ENCODE measurements at regions not wholly inside any gene's neighbourhood (a gene's known extent, or its start where the extent isn't known, plus 50 kb on each side); places are given as distances from the start of the nearest gene placed in this dataset.

DNA sequence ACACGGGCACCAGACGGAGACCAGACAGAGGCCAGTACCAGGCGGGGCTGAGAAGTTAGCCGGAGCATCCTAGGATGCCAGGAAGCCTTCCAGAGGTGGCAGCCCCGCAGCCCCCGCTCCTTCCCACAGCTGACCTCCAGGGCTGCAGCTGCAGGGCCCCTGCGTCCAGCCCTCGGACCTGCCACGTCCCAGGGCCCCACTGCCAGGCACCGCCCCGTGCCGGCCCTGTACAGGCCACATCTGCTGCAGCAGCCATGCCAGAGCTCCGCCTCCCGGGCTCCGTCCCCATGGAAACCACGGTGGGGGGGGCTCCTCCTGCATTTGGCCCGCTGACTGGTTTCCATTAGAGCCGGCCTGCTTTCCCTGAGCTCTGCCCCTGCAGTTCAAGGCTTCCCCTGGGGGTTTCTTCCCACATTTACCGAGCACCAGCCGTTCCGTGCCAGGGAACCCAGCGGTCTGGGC is 62.5 kb upstream of the PPARA start:
- TF ChIP-seq, protein P1, sequence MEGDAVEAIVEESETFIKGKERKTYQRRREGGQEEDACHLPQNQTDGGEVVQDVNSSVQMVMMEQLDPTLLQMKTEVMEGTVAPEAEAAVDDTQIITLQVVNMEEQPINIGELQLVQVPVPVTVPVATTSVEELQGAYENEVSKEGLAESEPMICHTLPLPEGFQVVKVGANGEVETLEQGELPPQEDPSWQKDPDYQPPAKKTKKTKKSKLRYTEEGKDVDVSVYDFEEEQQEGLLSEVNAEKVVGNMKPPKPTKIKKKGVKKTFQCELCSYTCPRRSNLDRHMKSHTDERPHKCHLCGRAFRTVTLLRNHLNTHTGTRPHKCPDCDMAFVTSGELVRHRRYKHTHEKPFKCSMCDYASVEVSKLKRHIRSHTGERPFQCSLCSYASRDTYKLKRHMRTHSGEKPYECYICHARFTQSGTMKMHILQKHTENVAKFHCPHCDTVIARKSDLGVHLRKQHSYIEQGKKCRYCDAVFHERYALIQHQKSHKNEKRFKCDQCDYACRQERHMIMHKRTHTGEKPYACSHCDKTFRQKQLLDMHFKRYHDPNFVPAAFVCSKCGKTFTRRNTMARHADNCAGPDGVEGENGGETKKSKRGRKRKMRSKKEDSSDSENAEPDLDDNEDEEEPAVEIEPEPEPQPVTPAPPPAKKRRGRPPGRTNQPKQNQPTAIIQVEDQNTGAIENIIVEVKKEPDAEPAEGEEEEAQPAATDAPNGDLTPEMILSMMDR (conservative IDR thresholded peaks at IDR 0.05): no peak
- no peak for TF ChIP-seq EZH2 (IDR thresholded peaks at IDR 0.05; ENCODE audit: low read depth)
